GM19035 (cell line): ENCODE measurements at regions not wholly inside any gene's neighbourhood (a gene's known extent, or its start where the extent isn't known, plus 50 kb on each side); places are given as distances from the start of the nearest gene placed in this dataset.
"Not testable (repeated sequence)": the region's sequence is repeated elsewhere in the genome, so short reads cannot be mapped to it uniquely, and the experiment has no call there.

Experiments used
- ATAC-seq: cut with Tn5 transposase; IDR thresholded peaks from one replicate; pipeline ENCODE4 v1.9.1; 2021; ENCODE audit not compliant: unreplicated experiment

GRCh38 chr3:22659651-22660475 lies 543.3 kb upstream of the UBE2E2 start:
- ATAC-seq: no peak

GRCh38 chr3:22660606-22661005 lies 542.5 kb upstream of the UBE2E2 start:
- ATAC-seq: no peak

GRCh38 chr3:22661121-22661700 lies 541.9 kb upstream of the UBE2E2 start:
- no peak for ATAC-seq

- ATAC-seq: no peak
Observed at GRCh38 chr3:22665528-22665927, 537.6 kb upstream of the UBE2E2 start.

GRCh38 chr3:22666736-22667135 lies 536.4 kb upstream of the UBE2E2 start:
- no peak for ATAC-seq

- ATAC-seq: no peak
Observed at GRCh38 chr3:22671848-22672247, 531.3 kb upstream of the UBE2E2 start.

GRCh38 chr3:22684739-22685138 lies 518.4 kb upstream of the UBE2E2 start:
- no peak for ATAC-seq

GRCh38 chr3:22685597-22685996 lies 517.5 kb upstream of the UBE2E2 start:
- no peak for ATAC-seq

GRCh38 chr3:22691407-22691806 lies 511.7 kb upstream of the UBE2E2 start:
- ATAC-seq: no peak

GRCh38 chr3:22691856-22692628 lies 511.1 kb upstream of the UBE2E2 start:
- ATAC-seq: no peak

GRCh38 chr3:22700876-22701275 lies 502.3 kb upstream of the UBE2E2 start:
- ATAC-seq: no peak

- no peak for ATAC-seq
Observed at GRCh38 chr3:22704166-22704565, 499.0 kb upstream of the UBE2E2 start.

GRCh38 chr3:22704571-22705354 lies 498.4 kb upstream of the UBE2E2 start:
- no peak for ATAC-seq

- not testable (repeated sequence) for ATAC-seq
Observed at GRCh38 chr3:22706922-22707321, 496.2 kb upstream of the UBE2E2 start.

- no peak for ATAC-seq
Observed at GRCh38 chr3:22713936-22714335, 489.2 kb upstream of the UBE2E2 start.

GRCh38 chr3:22714749-22715148 lies 488.4 kb upstream of the UBE2E2 start:
- no peak for ATAC-seq

GRCh38 chr3:22720596-22720995 lies 482.5 kb upstream of the UBE2E2 start:
- no peak for ATAC-seq

GRCh38 chr3:22724420-22724819 lies 478.7 kb upstream of the UBE2E2 start:
- ATAC-seq: no peak

- no peak for ATAC-seq
Observed at GRCh38 chr3:22728406-22728805, 474.7 kb upstream of the UBE2E2 start.

- no peak for ATAC-seq
Observed at GRCh38 chr3:22729212-22729611, 473.9 kb upstream of the UBE2E2 start.

- no peak for ATAC-seq
Observed at GRCh38 chr3:22729981-22730380, 473.1 kb upstream of the UBE2E2 start.
